ENCODE measurements at regions not wholly inside any gene's neighbourhood (a gene's known extent, or its start where the extent isn't known, plus 50 kb on each side); places are given as distances from the start of the nearest gene placed in this dataset.

- H3K4me3 ChIP-seq (replicated peaks; ENCODE audit: low read depth, low read length) = no peak overlapping the region
- TF ChIP-seq CTCF (IDR thresholded peaks at IDR 0.05; ENCODE audit: low read depth, low read length, missing control alignments) = no peak
- DNase-seq (ENCODE audit: extremely low read depth, low read depth) = no peak
These were observed 78.0 kb upstream of the OXGR1 start for GRCh38 chr13:97072297-97072696.

GRCh38 chr13:97074618-97075017, 80.3 kb upstream of the OXGR1 start:
- H3K4me3 ChIP-seq (replicated peaks; ENCODE audit: low read depth, low read length) = no peak overlapping the region
- no peak for DNase-seq (ENCODE audit: extremely low read depth, low read depth)
- TF ChIP-seq CTCF (IDR thresholded peaks at IDR 0.05; ENCODE audit: low read depth, low read length, missing control alignments) = no peak

GRCh38 chr13:97076898-97077297, 82.6 kb upstream of the OXGR1 start:
- DNase-seq (ENCODE audit: extremely low read depth, low read depth) = no peak
- no peak overlapping the region for H3K4me3 ChIP-seq (replicated peaks; ENCODE audit: low read depth, low read length)
- no peak for TF ChIP-seq CTCF (IDR thresholded peaks at IDR 0.05; ENCODE audit: low read depth, low read length, missing control alignments)

- no peak overlapping the region for H3K4me3 ChIP-seq (replicated peaks; ENCODE audit: low read depth, low read length)
- DNase-seq (ENCODE audit: extremely low read depth, low read depth) = no peak
- no peak for TF ChIP-seq CTCF (IDR thresholded peaks at IDR 0.05; ENCODE audit: low read depth, low read length, missing control alignments)
These were observed 83.1 kb upstream of the OXGR1 start for GRCh38 chr13:97077341-97077740.

GRCh38 chr13:97079726-97080125, 85.5 kb upstream of the OXGR1 start:
- H3K4me3 ChIP-seq (replicated peaks; ENCODE audit: low read depth, low read length) = no peak overlapping the region
- TF ChIP-seq CTCF (IDR thresholded peaks at IDR 0.05; ENCODE audit: low read depth, low read length, missing control alignments) = no peak
- no peak for DNase-seq (ENCODE audit: extremely low read depth, low read depth)

GRCh38 chr13:97082461-97083207, 88.4 kb upstream of the OXGR1 start:
- TF ChIP-seq CTCF (IDR thresholded peaks at IDR 0.05; ENCODE audit: low read depth, low read length, missing control alignments) = no peak
- H3K4me3 ChIP-seq (replicated peaks; ENCODE audit: low read depth, low read length) = no peak overlapping the region
- no peak for DNase-seq (ENCODE audit: extremely low read depth, low read depth)

GRCh38 chr13:97091196-97091595, 96.9 kb upstream of the OXGR1 start:
- H3K4me3 ChIP-seq (replicated peaks; ENCODE audit: low read depth, low read length) = no peak overlapping the region
- DNase-seq (ENCODE audit: extremely low read depth, low read depth) = no peak
- no peak for TF ChIP-seq CTCF (IDR thresholded peaks at IDR 0.05; ENCODE audit: low read depth, low read length, missing control alignments)
